Head of caudate nucleus (tissue), 42 donors: ENCODE measurements at regions not wholly inside any gene's neighbourhood (a gene's known extent, or its start where the extent isn't known, plus 50 kb on each side); places are given as distances from the start of the nearest gene placed in this dataset.
"Not testable (repeated sequence)": the region's sequence is repeated elsewhere in the genome, so short reads cannot be mapped to it uniquely, and the experiment has no call there.

Experiments used
- DNase-seq, 42 donors: peaks; one replicate each; pipeline versions ENCODE4 v3.0.0 to v3.0.0-alpha.2; 2020 to 2021; ENCODE audit warnings: mixed read lengths in 7 of 42
- intact Hi-C: fragments of 100-400 bp; cut with DNase I; formaldehyde crosslinking; loops from one replicate; pipeline ENCODE4 v1.15.0; 2022

DNA sequence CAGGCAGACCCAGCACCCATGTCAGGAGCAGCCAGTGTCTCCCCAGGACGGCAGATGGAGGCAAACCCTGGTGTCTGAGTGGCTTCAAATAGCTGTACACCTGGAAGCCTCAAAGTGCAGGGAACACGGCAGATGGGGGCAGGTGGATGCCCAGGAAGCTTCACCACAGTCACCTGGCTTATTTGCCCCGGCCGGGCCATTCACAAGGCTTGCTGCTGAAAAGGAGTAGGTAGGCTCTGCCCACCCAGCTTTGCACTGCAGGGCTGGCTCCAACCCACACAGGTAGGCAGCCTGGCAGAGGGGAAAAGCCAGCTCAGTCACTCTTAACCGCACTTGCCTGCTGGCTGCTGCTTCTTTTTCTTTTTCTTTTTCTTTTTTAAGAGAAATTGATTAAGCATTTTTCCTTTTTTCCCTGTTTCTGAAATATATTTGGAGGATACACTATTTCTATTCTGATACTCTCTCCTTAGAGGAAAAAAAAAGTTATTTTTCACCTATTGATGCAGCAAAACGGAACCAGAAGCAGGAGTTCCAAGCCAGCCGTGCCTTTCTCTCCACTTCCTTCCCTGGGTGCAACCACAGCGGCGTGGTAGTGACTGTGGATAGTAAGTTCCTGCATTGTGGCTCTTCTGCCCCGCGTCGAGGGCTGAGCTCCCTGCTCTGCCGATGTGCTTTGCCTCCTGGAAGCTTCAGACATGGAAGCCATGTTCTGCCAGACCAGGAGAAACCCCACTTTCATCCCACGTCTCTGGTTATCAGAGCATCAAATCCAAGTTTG lies 118.3 kb downstream of the KLF6 start:
- peak in 23 of 42 donors; percentile 8 to 64 (median 39) for DNase-seq
- intact Hi-C loops, result no loop called here

DNA sequence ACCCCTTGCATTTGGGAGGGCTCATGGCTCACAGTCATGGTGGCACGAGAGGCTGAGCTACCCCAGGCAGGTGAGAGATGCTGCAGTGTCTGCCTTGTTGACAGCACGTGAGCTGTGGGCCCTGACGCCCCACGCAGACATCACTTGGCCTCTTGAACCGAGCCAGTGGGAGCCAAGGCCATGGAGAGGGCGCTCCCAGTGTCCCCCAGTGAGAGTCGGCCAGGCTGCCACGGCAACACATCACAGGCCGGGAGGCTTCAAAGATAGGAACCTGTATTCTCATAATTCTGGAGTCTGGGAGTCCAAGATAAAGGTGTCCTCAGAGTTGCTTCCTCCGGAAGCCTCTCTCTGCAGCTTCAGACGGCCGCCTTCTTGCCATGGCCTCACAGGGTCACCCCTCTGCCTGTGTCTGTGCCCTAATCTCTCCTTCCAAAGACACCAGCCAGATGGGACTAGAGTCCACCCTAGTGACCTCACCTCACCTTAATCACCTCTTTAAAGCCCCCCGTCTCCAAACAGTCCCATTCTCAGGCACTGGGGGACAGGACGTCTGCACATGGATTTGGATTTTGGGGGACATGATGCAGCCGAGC lies 119.6 kb downstream of the KLF6 start:
- intact Hi-C loops, result no loop called here
- DNase-seq, result no peak

DNA sequence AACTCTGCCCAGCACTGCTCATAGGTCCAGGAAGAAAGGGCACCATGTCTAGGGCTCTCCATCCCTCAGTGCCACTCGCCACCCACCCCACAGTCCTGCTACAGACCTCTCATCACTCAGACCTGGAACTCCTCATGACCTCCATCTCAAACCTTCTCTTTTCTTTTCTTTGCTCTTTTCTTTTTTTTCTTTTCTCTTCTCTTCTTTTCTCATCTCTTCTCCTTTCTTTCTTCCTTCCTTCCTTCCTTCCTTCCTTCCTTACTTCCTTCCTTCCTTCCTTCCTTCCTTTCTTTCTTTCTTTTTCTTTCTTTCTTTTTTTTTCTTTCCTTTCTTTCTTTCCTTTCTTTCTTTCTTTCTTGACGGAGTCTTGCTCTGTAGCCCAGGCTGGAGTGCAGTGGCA lies 122.2 kb downstream of the KLF6 start:
- intact Hi-C loops, result no loop called here
- no peak for DNase-seq

DNA sequence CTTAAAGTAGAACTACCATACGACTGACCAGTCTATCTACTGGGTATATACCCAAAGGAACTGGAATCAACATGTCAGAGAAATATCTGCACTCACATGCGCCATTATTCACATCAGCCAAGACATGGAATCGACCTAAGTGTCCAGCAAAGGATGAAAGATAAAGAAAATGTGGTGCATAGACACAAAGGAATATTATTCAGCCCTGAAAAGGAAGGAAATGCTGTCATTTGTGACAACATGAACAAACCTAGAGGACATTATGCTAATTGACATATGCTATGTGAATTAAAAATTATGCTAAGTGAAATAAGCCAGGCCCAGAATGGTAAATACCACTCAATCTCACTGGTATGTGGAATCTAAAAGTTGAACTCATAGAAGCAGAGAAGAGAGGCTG lies 123.7 kb downstream of the KLF6 start:
- no peak for DNase-seq
- intact Hi-C loops, result no loop called here

DNA sequence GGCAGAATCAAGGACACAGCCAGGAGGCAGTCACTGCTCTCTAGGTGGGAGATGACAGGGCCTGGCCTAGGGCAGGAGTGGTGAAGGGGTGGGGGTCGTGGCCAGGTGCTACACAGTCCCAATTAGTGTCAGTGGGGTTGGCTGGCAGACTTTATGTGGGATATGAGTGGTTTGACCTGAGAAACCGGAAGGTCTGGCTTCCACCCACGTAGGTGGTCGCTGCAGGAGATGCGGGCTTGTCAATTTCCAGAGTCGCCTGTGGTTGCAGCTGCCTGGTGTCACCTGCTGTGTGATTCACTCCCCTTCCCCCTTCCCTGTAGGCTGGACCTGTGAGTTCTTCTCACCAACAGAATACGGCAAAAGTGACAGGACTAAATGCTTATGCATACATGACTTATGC lies 124.3 kb downstream of the KLF6 start:
- intact Hi-C loops, result no loop called here
- no peak for DNase-seq

DNA sequence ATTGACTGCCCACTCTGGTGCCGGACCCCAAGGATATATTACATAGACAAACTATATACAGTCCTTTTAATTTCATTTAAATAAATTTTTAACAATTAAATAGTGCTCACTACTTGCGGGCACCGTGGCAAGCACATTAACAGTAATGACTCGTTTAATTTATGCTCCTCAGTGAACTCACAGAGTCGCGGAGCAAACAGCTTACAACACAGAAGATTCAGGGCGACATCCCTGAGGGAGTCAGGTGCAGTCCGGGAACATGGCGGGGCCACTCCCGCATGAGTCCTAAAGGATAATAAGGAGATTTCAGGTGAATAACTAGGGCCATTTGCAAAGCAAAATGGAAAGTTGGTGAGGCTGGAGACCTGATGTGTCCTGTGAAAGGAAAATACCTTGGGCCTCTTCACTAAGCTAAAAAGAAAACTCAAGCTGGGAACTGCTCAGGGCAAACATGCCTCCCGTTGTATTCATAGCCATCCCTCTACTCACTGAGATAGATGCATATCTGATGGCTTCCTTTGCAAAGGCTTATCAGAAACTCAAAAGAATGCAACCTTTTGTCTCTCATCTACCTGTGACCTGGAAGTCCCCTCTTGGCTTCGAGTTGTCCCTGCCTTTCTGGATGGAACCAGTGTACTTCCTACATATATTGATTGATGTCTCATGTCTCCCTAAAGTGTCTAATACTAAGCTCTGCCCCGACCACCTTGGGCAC lies 125.6 kb downstream of the KLF6 start:
- DNase-seq, result no peak
- intact Hi-C loops, result no loop called here

DNA sequence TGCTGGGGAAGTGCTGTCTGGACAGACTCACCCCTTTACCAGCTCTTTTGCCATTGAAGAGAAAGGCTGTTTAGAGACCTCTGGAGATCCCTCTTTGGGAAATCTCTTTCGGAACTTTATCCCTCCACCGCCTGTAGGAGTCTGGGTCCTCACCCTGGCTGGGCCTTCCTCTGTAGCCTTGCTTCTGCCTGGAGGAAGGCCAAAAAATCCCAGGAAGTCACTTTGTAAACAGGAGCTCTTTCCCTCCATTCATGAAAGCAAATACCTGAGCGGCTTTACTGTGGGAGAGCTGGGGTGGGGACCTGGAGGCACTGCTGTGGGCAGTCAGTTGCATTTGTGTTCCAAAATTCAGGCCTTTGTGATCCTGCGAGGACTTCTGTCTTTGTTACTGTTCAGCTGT lies 126.2 kb downstream of the KLF6 start:
- intact Hi-C loops, result no loop called here
- no peak for DNase-seq

DNA sequence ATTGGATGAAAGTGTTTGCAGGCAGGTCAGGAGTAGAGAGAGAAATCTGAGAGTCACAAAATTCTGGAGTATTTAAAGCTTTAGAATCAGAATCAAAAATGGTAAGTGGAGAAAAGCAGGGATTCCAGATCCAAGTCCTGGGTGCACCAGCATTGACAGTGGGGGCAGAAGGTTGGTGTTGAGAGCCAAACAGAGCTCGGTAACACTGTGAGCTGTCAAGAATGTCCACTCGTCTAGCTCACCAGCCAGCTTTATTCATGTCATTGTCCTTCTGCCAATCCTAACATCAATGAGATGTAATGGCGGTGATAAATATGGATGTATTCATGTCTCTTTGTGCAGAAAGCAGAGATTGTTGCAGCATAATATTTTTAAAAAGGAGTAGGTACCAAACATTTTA lies 128.8 kb downstream of the KLF6 start:
- DNase-seq, result no peak

DNA sequence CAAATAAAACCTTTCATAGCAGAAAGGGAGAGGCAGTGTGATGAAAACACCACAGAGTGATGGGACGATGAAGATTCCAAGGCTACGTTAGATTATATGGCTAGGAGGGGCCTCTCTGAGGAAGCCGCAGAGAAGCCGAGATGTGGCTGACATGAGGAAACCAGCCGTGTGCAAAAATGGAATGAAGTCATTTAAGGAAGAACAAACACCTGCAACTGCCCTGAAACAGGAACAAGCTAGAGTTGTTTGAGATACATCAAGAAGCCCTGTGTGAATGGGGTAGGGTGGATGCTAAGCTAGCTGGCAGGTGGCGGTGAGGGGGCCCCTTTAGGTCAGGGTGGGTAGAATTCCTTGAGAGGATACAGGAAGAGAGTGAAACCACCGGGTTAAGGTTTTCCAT lies 129.5 kb downstream of the KLF6 start:
- no peak for DNase-seq
- intact Hi-C loops, result no loop called here

More for the DNA sequence above, 128.8 kb downstream of the KLF6 start:
- intact Hi-C loops, result no loop called here

DNA sequence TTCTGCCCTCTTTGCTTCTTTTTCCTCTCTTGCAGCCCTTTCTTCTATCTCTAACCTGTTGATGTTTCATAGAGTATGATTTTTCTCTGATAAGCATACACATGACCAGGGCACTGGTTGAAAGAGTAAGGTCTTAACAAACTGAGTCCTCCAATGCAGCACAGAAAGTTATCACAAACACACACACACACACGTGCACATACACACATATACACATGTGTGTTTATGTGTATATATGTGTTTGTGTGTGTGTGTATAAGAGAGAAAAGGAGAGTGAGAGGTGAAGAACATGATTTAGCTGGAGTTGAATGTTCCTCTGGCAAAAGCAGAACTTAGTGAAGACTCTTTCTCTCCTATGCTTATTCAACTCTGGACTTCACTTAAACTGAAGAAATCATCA lies 130.0 kb downstream of the KLF6 start:
- intact Hi-C loops, result no loop called here

DNA sequence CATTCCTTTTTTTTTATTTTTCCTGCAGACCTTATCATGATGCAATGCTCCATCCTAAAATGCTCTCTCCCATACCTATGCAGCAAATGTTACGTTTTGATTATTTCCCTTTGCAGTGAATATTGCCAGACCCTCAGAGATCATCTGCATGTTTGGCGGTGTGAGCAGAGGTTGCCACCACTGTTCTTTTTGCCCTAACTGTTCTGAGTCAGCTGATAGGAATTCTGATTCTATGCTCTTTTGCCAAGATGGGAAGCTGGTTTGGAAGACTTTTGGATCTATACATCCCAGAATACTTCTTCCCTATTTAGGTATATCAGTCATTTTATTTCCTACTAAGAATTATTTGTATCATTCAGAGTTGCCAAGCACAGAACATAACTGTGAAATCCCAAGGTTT lies 130.5 kb downstream of the KLF6 start:
- no peak for DNase-seq
- intact Hi-C loops, result no loop called here

More for the DNA sequence above, 130.0 kb downstream of the KLF6 start:
- DNase-seq, result no peak

DNA sequence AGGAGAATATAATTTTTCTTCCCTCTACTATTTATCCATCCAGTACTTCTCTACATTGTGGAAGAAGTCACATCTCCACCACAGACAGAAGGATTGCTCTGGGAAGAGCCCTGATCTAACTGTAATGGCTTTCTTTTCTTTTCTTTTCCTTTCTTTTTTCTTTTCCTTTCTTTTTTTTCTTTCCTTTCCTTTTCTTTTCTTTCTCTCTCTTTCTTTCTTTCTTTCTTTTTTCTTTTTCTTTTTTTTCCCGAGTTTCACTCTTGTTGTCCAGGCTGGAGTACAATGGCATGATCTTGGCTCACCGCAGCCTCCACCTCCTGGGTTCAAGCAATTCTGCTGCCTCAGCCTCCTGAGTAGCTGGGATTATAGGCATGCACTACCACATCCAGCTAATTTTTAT lies 131.7 kb downstream of the KLF6 start:
- intact Hi-C loops, result not testable (repeated sequence)
- peak in 1 of 42 donors; percentile 7 for DNase-seq

DNA sequence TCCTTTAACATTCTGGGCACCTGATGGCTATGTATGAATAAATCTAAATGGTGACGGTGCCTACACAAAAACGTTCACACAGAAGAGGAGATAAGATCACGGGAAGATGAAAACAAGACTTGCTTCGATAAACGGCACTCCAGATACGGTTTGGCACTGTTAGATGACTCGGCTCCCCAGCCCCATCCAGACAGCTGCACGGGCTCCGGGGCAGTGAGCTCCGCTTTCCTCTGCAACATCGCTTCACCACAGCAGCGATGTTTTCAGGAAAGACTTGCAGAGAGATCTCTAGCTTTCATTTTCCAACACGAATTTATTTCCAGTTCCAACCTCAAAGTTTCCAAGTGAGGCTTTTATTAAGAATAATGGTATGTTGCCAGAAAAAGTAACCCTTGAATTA lies 132.1 kb downstream of the KLF6 start:
- intact Hi-C loops, result no loop called here

DNA sequence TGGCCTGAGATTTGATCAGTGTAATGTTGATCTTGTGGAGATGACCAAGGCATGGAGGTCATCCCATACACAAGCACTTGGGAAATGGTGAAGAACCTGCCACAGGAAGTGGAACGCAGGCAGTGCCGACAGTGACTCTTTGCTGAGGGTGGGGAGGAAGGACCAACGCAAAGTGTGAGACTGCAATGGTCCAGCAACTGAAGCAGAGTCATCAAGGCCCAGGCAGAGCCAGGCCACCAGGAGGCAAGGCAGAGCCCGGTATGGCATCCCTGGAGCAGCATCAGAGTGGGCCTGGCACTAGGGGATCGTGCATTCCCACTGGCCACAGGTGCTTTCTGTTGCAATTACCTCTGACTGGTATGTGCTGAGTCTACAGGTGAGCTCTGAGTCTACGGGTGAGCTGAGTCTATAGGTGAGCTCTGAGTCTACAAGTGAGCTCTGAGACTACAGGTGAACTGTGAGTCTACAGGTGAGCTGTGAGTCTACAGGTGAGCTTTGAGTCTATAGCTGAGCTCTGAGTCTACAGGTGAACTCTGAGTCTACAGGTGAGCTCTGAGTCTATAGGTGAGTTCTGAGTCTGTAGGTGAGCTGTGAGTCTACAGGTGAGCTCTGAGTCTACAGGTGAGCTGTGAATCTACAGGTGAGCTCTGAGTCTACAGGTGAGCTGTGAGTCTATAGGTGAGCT lies 132.9 kb downstream of the KLF6 start:
- intact Hi-C loops, result no loop called here
- peak in 1 of 42 donors; percentile 31 for DNase-seq

More for the DNA sequence above, 132.1 kb downstream of the KLF6 start:
- DNase-seq, result peak in 1 of 42 donors; percentile 32

DNA sequence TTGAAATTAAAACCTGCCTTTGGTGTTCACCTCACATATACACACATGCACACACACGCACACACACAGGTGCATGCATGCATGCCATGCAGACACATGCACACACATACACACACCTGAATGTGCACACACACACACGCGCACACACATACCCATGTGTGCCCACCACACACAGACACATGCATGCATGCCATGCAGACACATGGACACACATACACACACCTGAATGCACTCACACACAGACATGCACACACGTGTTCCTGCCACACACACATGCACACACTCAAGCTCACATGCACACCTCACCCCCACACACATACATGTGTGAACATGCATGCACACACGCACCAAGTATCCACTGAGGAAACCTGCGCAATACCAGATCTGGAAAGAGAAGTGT lies 136.4 kb downstream of the KLF6 start:
- no peak for DNase-seq
- intact Hi-C loops, result no loop called here

DNA sequence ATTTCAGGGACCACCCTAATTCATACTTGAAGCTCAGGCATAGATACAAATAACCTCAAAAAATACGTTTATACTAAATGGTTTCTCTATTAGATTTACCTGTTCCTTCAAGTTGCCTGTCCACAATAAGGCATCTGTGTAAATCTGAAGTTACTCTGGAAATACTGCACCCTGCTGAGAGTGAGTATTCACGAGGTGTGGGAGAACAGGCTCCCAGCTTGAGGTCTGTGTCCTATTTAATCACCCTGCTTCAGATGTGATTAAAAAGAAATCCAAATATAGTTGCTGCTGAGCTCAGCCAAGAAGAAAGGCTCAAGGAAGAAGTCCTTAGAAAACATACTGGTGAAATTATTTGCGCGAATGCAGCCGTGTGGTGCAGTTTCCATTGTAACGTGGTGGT lies 136.8 kb downstream of the KLF6 start:
- intact Hi-C loops, result no loop called here
- DNase-seq, result no peak

DNA sequence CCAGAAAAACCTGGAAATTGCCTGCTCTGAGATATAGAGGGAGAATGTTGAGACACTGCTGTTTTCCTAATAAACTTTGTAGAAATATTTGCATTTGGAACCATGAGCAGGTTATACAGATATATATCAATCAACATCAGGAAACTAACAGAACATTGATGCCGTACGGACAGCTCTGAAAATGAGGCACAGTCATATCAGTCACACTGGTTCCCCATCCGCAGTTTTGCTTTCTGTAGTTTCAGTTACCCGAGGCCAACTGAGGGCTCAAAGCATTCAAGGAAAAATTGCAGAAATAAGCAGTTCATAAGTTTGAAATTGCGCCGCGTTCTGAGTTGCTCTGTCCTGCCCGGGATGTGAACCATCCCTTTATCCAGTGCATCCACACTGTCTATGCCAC lies 137.9 kb downstream of the KLF6 start:
- intact Hi-C loops, result no loop called here
- DNase-seq, result no peak

DNA sequence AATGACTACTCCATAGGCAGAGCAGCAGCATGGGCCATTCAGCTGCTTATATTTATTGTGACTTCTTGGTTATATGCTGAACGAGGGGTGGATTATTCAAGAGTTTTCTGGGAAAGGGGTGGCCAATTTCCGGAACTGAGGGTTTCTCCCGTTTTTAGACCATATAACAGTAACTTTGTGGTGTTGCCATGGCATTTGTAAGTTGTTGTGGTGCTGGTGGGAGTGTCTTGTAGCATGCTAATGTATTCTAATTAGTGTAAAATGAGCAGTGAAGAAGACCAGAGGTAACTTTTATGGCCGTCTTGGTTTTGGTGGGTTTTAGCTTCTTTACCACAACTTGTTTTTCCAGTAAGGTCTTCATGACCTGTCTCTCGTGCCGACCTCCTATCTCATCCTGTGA lies 139.6 kb downstream of the KLF6 start:
- intact Hi-C loops, result no loop called here
- no peak for DNase-seq

DNA sequence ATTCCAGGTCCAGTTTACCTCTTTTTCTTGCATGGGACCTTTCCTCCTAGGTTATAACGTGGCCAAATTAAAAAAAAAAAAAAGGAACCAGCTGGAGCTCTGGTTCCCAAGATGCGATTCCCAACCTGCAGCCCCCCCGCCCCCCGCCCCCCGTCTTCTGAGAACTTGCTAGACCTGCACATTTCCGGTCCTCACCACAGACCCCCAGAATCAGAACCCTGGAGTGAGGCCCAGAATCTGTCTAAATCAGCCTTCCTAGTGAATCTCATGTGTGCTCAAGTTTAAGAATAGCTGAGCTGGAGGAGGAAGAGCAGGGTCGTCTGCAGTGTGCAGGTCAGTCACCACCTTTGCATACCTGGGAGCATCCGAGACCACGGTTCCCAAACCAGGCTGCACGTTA lies 144.2 kb downstream of the KLF6 start:
- intact Hi-C loops, result no loop called here
- no peak for DNase-seq

DNA sequence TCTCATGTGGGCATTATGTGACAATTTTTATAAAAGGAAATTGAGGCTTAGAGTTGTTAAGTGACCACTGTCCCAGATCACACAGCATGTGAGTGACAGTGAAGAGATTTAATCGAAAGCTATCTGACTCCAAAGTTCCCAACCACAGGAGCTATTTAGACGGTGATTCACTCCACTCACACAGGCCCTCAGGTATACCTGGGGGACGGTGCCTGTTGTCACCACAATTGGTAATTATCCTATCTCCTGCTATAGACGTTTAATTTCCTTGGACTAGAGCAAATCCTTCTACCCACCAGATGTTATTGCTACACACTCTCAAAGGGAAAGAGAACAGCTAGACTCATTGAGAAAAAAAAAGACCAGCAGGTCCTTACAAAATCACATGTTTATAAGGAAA lies 145.5 kb downstream of the KLF6 start:
- no peak for DNase-seq
- intact Hi-C loops, result no loop called here
